H9 (cell line): ENCODE measurements at regions not wholly inside any gene's neighbourhood (a gene's known extent, or its start where the extent isn't known, plus 50 kb on each side); places are given as distances from the start of the nearest gene placed in this dataset.

Experiments
- DNase-seq: peaks from one replicate; pipeline ENCODE4 v3.0.0-alpha.2; 2017
- H2AFZ ChIP-seq: one replicate; pipeline ENCODE4 v1.6.1; 2013; ENCODE audit warnings: mild to moderate bottlenecking, low read length, control low read depth, moderate library complexity
- H2AK5ac ChIP-seq: 2 replicates; pipeline ENCODE4 v1.6.1; 2013; ENCODE audit warnings: low read length, control low read depth, mixed read lengths; ENCODE audit not compliant: insufficient read length
- H2BK120ac ChIP-seq: one replicate; pipeline ENCODE4 v1.6.1; 2013; ENCODE audit warnings: low read depth, mild to moderate bottlenecking, low read length, control low read depth, inconsistent platforms; ENCODE audit not compliant: poor library complexity, severe bottlenecking
- H2BK12ac ChIP-seq: 2 replicates; pipeline ENCODE4 v1.6.1; 2013; ENCODE audit warnings: low read length, control low read depth, mixed read lengths, low read depth; ENCODE audit not compliant: insufficient read length
- H2BK15ac ChIP-seq: 2 replicates; pipeline ENCODE4 v1.6.1; 2013; ENCODE audit warnings: low read depth, low read length, control low read depth
- H2BK20ac ChIP-seq: one replicate; pipeline ENCODE4 v1.6.1; 2013; ENCODE audit warnings: low read depth, mild to moderate bottlenecking, low read length, control low read depth, inconsistent platforms; ENCODE audit not compliant: poor library complexity, severe bottlenecking
- H2BK5ac ChIP-seq: 2 replicates; pipeline ENCODE4 v1.6.1; 2013; ENCODE audit warnings: low read length, control low read depth, mixed read lengths; ENCODE audit not compliant: insufficient read length
- H3K14ac ChIP-seq: 2 replicates; pipeline ENCODE4 v1.6.1; 2013; ENCODE audit warnings: low read length, control low read depth; ENCODE audit not compliant: insufficient read depth
- H3K18ac ChIP-seq: 2 replicates; pipeline ENCODE4 v1.6.1; 2013; ENCODE audit warnings: low read depth, mild to moderate bottlenecking, mixed read lengths, low read length, control low read depth; ENCODE audit not compliant: insufficient read length
- H3K23ac ChIP-seq: 2 replicates; pipeline ENCODE4 v1.6.1; 2013; ENCODE audit warnings: low read length, control low read depth, mixed read lengths, low read depth; ENCODE audit not compliant: insufficient read length
- H3K23me2 ChIP-seq: 2 replicates; pipeline ENCODE4 v1.6.1; 2013; ENCODE audit warnings: low read depth, mild to moderate bottlenecking, mixed read lengths, low read length, control low read depth; ENCODE audit not compliant: insufficient read length, poor library complexity, severe bottlenecking
- H3K27ac ChIP-seq: 2 replicates; pipeline ENCODE4 v1.5.1; 2013; ENCODE audit warnings: low read length, control low read depth, mixed read lengths, low read depth; ENCODE audit not compliant: insufficient read length
- H3K27me3 ChIP-seq: 2 replicates; pipeline ENCODE4 v1.6.1; 2013; ENCODE audit warnings: low read length, control low read depth, inconsistent platforms; ENCODE audit not compliant: insufficient read depth
- H3K4ac ChIP-seq: 2 replicates; pipeline ENCODE4 v1.6.1; 2013; ENCODE audit warnings: low read depth, mild to moderate bottlenecking, control low read depth, inconsistent platforms, low read length, moderate library complexity
- H3K4me1 ChIP-seq: 2 replicates; pipeline ENCODE4 v1.6.1; 2013; ENCODE audit warnings: low read length, control low read depth, inconsistent platforms; ENCODE audit not compliant: insufficient read depth
- H3K4me2 ChIP-seq: 2 replicates; pipeline ENCODE4 v1.6.1; 2013; ENCODE audit warnings: low read length, control low read depth, mixed read lengths; ENCODE audit not compliant: insufficient read length, insufficient read depth
- H3K56ac ChIP-seq: 2 replicates; pipeline ENCODE4 v1.6.1; 2013; ENCODE audit warnings: low read depth, mild to moderate bottlenecking, mixed read lengths, low read length, control low read depth; ENCODE audit not compliant: insufficient read length
- H3K79me1 ChIP-seq: 2 replicates; pipeline ENCODE4 v1.6.1; 2013; ENCODE audit warnings: low read depth, mild to moderate bottlenecking, moderate library complexity, low read length, control low read depth, inconsistent platforms; ENCODE audit not compliant: insufficient read depth, poor library complexity, severe bottlenecking
- H3K79me2 ChIP-seq: 2 replicates; pipeline ENCODE4 v1.6.1; 2013; ENCODE audit warnings: low read length, control low read depth, inconsistent platforms; ENCODE audit not compliant: insufficient read depth
- H3K9ac ChIP-seq: 2 replicates; pipeline ENCODE4 v1.6.1; 2013; ENCODE audit warnings: low read length, control low read depth, mixed read lengths; ENCODE audit not compliant: insufficient read length; ENCODE audit errors: extremely low read depth
- H3K9me3 ChIP-seq: one replicate; pipeline ENCODE4 v1.6.1; 2013; ENCODE audit warnings: low read depth, low read length, inconsistent platforms; ENCODE audit not compliant: control insufficient read depth
- H3T11ph ChIP-seq: one replicate; pipeline ENCODE4 v1.6.1; 2013; ENCODE audit warnings: mild to moderate bottlenecking, low read length, control low read depth, inconsistent platforms
- H4K20me1 ChIP-seq: one replicate; pipeline ENCODE4 v1.6.1; 2013; ENCODE audit not compliant: control insufficient read depth, insufficient read length, insufficient read depth
- H4K5ac ChIP-seq: 2 replicates; pipeline ENCODE4 v1.6.1; 2013; ENCODE audit warnings: low read depth, mild to moderate bottlenecking, mixed read lengths, low read length, control low read depth; ENCODE audit not compliant: insufficient read length
- H4K8ac ChIP-seq: replicated peaks from 2 replicates; pipeline ENCODE4 v1.6.1; 2013; ENCODE audit warnings: low read length, control low read depth, mixed read lengths, low read depth; ENCODE audit not compliant: insufficient read length
- H4K91ac ChIP-seq: 2 replicates; pipeline ENCODE4 v1.6.1; 2013; ENCODE audit warnings: low read depth, mild to moderate bottlenecking, moderate library complexity, mixed read lengths, low read length, control low read depth; ENCODE audit not compliant: insufficient read length
- H3K27ac Mint-ChIP-seq, 3 experiments: 2 replicates in 2 of 3; 3 replicates in 1 of 3; pipeline ENCODE4 v1.8.0; 2020 to 2021; ENCODE audit warnings: mixed read lengths in 3 of 3, mild to moderate bottlenecking in 1 of 3, moderate library complexity in 1 of 3
- H3K27me3 Mint-ChIP-seq: 2 replicates; pipeline ENCODE4 v1.8.0; 2021; ENCODE audit warnings: low read depth, mild to moderate bottlenecking, moderate library complexity, mixed read lengths
- H3K36me3 Mint-ChIP-seq, 3 experiments: 2 replicates in 2 of 3; 3 replicates in 1 of 3; pipeline ENCODE4 v1.8.0; 2020 to 2021; ENCODE audit warnings: low read depth in 3 of 3, mixed read lengths in 3 of 3; ENCODE audit not compliant: insufficient read depth in 1 of 3
- H3K4me1 Mint-ChIP-seq, 2 experiments: 2 replicates each; pipeline ENCODE4 v1.8.0; 2020; ENCODE audit warnings: mixed read lengths in 2 of 2
- H3K4me3 Mint-ChIP-seq, 2 experiments: 2 replicates in 1 of 2; 3 replicates in 1 of 2; pipeline ENCODE4 v1.8.0; 2020 to 2021; ENCODE audit warnings: mild to moderate bottlenecking in 2 of 2, mixed read lengths in 2 of 2, moderate library complexity in 1 of 2
- H3K9me3 Mint-ChIP-seq, 2 experiments: 2 replicates in 1 of 2; 3 replicates in 1 of 2; pipeline ENCODE4 v1.8.0; 2020; ENCODE audit warnings: mild to moderate bottlenecking in 2 of 2, mixed read lengths in 2 of 2, moderate library complexity in 1 of 2
- CTCF ChIP-seq: fragments of 200-600 bp; sonication (generic); conservative IDR thresholded peaks from 3 replicates; pipeline ENCODE4 v1.8.0; 2021; ENCODE audit warnings: antibody characterized with exemption, mild to moderate bottlenecking
- WGBS: extraction: QIAGEN DNeasy Blood & Tissue Kit; methylation state at CpG from one replicate; pipeline ENCODE4 v1.1.7; 2013; ENCODE audit warnings: missing lambda C conversion rate, low lambda C conversion rate, mixed read lengths; ENCODE audit not compliant: insufficient read length; ENCODE audit errors: extremely low coverage; 5-methylcytosine and 5-hydroxymethylcytosine counted together

- no peak overlapping the region for H3K4me3 Mint-ChIP-seq
- WGBS = no CpG with 5 or more reads among the region's 5 CpGs
- no peak overlapping the region for H3K14ac ChIP-seq
These were observed 243.7 kb downstream of the C12orf75 start for GRCh38 chr12:105574056-105574715.

More at GRCh38 chr12:105574056-105574715, 243.7 kb downstream of the C12orf75 start:
- H3K18ac ChIP-seq = no peak overlapping the region
- no peaks in the 10 kb centered on the region for H3K27me3 ChIP-seq
- no peaks in the 10 kb centered on the region for H3K79me2 ChIP-seq
- no peak overlapping the region for H3T11ph ChIP-seq
- H2BK120ac ChIP-seq = no peak overlapping the region
- no peaks in the 10 kb centered on the region; a peak in 1 of 5 replicates for H3K9me3 Mint-ChIP-seq
- H3K56ac ChIP-seq = no peak overlapping the region
- no peak overlapping the region for H2AFZ ChIP-seq
- H3K23me2 ChIP-seq = no peaks in the 10 kb centered on the region
- H4K5ac ChIP-seq = no peak overlapping the region
- H2BK12ac ChIP-seq = no peak overlapping the region
- no peak overlapping the region for H2BK20ac ChIP-seq
- no peak overlapping the region for H2AK5ac ChIP-seq
- no peak overlapping the region for H3K27ac ChIP-seq
- H3K79me1 ChIP-seq = no peaks in the 10 kb centered on the region
- TF ChIP-seq CTCF = no peak
- no peaks in the 10 kb centered on the region for H3K9me3 ChIP-seq
- H3K4me2 ChIP-seq = no peak overlapping the region
- no peaks in the 10 kb centered on the region for H4K20me1 ChIP-seq
- H3K27ac Mint-ChIP-seq = no peak overlapping the region
- H3K9ac ChIP-seq = no peak overlapping the region
- H3K27me3 Mint-ChIP-seq = no peaks in the 10 kb centered on the region; the same call in none of the 2 replicates
- no peak for DNase-seq
- H4K91ac ChIP-seq = no peak overlapping the region
- H3K4me1 Mint-ChIP-seq = no peaks in the 10 kb centered on the region
- no peak overlapping the region for H3K23ac ChIP-seq
- H3K4ac ChIP-seq = no peak overlapping the region
- no peak overlapping the region for H4K8ac ChIP-seq
- H2BK5ac ChIP-seq = no peak overlapping the region
- H2BK15ac ChIP-seq = no peak overlapping the region
- H3K36me3 Mint-ChIP-seq = no peaks in the 10 kb centered on the region; a peak in 1 of 7 replicates
- no peaks in the 10 kb centered on the region for H3K4me1 ChIP-seq
